GM18858 (cell line): ENCODE measurements at regions not wholly inside any gene's neighbourhood (a gene's known extent, or its start where the extent isn't known, plus 50 kb on each side); places are given as distances from the start of the nearest gene placed in this dataset.

Experiments
- ATAC-seq: cut with Tn5 transposase; IDR thresholded peaks from one replicate; pipeline ENCODE4 v1.9.1; 2021; ENCODE audit not compliant: unreplicated experiment

- ATAC-seq: no peak
Measured at GRCh38 chr18:33870059-33870458, 292.0 kb downstream of the ASXL3 start.

- ATAC-seq: no peak
Measured at GRCh38 chr18:33866386-33866785, 288.4 kb downstream of the ASXL3 start.

GRCh38 chr18:33863912-33864311 lies 285.9 kb downstream of the ASXL3 start:
- ATAC-seq: no peak

DNA sequence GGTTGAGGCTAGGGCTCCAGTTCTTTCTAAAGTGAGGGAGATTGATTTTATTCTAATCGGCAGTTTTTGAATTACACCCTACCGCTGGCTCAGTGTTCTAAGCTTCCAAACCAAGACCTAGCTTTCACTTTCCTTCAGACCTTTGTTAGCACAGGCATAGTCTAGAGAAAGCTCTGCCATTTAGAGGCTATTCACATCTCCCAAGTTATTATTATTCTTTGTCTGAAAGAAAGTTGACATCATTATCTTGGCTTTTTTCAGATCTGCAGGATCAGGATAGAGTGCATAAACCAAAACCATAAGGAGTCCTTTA lies 276.8 kb downstream of the ASXL3 start:
- ATAC-seq: no peak

GRCh38 chr18:33854086-33854826 lies 276.2 kb downstream of the ASXL3 start:
- ATAC-seq: no peak

GRCh38 chr18:33853187-33853586 lies 275.2 kb downstream of the ASXL3 start:
- ATAC-seq: no peak

- ATAC-seq: no peak
Measured at GRCh38 chr18:33851546-33852078, 273.6 kb downstream of the ASXL3 start.

DNA sequence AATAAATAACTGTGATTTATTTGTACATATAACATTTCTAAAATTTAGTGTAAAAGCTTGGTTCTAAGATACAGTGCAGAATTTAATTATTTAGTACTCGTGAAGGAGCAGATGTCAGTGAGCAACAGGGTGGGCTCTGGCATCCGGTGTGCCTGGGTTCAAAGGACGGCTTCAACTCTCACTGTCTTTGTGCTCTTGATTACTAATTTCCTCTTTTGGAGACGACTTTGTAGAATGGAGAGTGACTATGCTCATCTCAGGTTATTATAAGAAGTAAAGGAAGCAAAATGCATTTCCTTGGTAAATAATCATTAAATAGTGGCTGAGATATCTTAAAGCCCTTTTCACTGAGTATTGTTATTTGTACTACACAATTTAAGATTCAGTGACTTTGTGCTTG lies 271.7 kb downstream of the ASXL3 start:
- no peak for ATAC-seq

DNA sequence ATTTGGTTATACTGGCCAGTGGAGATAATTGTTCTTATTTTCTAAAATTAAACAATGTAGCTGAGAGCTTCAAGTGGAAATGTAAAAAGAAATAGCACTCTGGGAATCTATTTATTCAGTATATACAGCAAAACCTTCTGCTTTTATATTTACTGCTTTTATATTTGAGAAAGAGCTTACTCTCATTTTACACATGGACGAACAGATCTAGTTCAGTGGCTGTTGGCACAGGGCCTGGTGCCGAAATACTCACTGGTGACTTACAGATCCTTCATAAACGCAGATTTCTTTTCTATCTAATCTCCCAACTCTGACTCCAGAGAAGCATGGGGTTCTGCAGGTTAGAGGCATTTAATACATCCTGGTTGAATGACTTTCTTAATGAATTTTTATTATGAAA lies 266.2 kb downstream of the ASXL3 start:
- no peak for ATAC-seq

GRCh38 chr18:33841221-33841967 lies 263.4 kb downstream of the ASXL3 start:
- no peak for ATAC-seq

DNA sequence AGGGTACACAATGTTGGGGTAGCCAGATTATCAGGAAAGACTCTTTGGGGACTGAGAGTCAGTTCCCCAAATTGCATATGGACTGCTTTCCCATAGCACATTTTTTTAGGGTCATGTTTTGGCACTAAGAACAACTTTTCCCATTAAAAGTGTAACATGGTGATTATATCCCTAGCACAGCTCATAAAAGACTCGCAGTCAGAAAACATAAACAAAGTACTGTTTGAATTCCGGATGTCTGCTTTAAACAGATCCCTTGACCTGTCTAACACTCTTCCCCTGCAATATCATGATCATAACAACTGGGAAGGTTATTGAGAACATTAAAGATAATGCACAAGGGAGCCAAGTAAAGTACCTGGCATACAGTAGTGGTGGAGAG lies 262.2 kb downstream of the ASXL3 start:
- ATAC-seq: no peak

GRCh38 chr18:33839452-33840211 lies 261.6 kb downstream of the ASXL3 start:
- no peak for ATAC-seq

DNA sequence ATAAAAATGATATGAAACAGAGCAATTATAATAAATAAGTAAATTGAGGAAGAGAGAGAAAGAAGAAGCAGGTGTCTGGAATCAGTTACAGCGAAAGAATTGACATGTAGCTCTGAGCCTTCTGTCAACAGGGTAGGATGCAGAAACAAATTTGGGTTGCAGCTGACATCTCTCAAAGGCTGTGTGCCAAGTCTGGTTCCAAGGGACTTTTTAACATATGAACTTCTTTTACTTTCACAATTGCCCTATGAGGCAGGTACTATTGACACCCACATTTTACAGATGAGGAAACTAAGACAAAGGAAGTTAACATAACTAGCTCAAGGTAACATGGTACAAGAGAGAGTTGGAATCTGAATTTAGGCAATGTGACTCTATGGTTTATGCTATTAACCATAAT lies 260.0 kb downstream of the ASXL3 start:
- ATAC-seq: no peak

DNA sequence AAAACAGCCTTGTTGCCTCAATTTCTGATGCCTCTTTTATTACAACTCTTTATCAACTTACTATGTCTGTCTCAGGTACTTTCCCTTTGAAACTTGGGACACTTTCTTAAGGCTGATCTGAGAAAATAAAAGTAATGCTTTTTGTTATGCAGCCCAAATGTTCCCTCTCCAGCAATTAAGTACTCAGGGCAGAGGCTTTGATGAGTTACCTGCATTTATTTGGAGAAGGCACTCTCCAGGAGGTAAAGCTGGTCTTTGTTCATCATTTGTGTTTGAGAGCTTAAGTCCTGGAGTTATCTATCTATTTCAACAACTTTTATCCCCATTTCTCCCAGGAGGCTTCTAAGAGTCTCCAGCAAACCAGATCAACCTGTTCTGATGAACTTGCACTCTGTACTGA lies 259.2 kb downstream of the ASXL3 start:
- no peak for ATAC-seq

GRCh38 chr18:33836564-33836963 lies 258.5 kb downstream of the ASXL3 start:
- no peak for ATAC-seq

GRCh38 chr18:33835419-33835818 lies 257.4 kb downstream of the ASXL3 start:
- ATAC-seq: no peak

- no peak for ATAC-seq
Measured at GRCh38 chr18:33833842-33834241, 255.8 kb downstream of the ASXL3 start.

DNA sequence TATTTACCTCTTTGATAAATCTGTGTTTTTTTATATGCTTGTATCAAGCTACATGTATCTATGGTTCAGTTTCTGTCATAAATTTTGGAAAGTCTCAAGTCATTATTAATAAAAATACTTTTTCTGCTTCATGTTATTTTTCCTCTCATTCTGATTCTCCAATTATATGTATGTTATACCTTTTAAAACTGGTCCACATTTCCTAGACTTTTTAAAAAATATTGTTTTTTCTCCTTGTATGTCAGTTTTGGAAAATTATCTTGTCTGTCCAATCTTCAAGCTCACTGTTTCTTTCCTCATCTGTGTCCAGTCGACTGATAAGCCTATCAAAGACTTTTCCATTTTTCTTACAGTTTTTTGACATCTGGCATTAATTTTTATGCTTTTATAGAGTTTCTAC lies 253.4 kb downstream of the ASXL3 start:
- no peak for ATAC-seq

DNA sequence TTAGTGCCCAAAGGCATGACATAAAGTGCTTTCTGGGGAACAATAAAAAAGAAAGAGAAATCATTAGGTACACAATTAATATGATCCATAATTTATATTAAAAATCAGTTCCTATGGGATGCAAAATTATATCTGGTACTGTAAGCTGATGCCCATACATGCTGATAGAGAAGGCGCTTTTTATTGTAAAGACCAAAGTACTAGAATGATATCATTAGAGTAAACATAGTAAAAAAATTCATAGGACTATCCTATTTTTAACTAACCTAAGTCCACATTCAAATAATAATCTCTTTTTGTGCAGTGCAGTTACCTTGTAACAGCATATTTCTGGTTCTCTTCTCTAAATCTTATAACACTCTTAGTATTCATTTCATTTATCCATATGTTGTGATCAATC lies 252.2 kb downstream of the ASXL3 start:
- no peak for ATAC-seq

DNA sequence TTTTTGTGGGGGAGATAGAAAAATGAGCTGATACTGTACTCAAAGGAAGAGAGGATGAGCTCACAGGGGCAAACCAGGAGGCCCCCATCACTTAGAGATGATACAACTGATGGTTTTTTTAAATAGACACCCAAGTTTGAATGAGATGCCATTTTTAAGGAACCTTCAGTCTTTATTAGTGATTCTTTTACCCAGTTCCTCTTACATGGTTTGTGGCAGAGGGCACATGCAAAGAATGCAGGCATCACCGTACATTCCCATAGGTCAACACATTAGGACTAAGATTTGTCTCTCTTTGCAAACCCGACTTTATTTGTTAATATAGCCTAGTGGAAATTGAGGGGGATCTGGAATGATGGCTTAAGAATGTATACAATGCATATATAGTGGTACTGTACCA lies 250.9 kb downstream of the ASXL3 start:
- ATAC-seq: no peak

- ATAC-seq: no peak
Measured at GRCh38 chr18:33826151-33826550, 248.1 kb downstream of the ASXL3 start.

DNA sequence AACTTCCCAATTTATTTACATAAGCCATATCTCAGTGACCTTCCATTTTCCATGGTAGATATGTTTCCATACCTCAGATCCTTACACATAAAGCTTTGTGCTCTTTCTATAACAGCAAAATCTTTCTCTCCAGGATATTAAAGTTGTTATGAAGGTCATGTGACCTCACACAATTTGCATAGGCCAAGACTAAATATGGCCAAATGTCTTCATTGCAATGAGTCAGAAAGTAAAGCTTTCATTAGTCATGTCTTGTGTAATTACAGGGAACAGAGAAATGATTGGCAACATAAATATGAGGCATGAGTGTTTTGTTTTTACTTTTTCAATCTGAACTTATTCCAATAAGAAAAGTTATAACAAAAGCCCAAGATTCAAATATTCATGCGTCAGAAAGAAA lies 243.5 kb downstream of the ASXL3 start:
- no peak for ATAC-seq
